ENCODE measurements at regions not wholly inside any gene's neighbourhood (a gene's known extent, or its start where the extent isn't known, plus 50 kb on each side); places are given as distances from the start of the nearest gene placed in this dataset.

GRCh38 chr7:156080596-156080995 lies 268.3 kb upstream of the SHH start:
- TF ChIP-seq POU2F2 (IDR thresholded peaks at IDR 0.05; ENCODE audit: low read depth, low read length), result no peak
- TF ChIP-seq POLR2A (IDR thresholded peaks at IDR 0.05; ENCODE audit: low read depth, low read length), result no peak
- TF ChIP-seq TAF1 (IDR thresholded peaks at IDR 0.05; ENCODE audit: low read depth, low read length), result no peak
- TF ChIP-seq SPI1 (IDR thresholded peaks at IDR 0.05; ENCODE audit: low read depth, low read length), result no peak
- no peak for TF ChIP-seq POLR2AphosphoS5 (IDR thresholded peaks at IDR 0.05; ENCODE audit: low read depth, low read length)
- TF ChIP-seq PAX5 (IDR thresholded peaks at IDR 0.05; ENCODE audit: insufficient read depth, low read length, severe bottlenecking), result no peak
- DNase-seq (ENCODE audit: insufficient read length, low spot score) (no peak), FAIRE-seq (no peak)

- FAIRE-seq (no peak), DNase-seq (ENCODE audit: insufficient read length, low spot score) (no peak)
- TF ChIP-seq POLR2A (IDR thresholded peaks at IDR 0.05; ENCODE audit: low read depth, low read length) (no peak), TAF1 (IDR thresholded peaks at IDR 0.05; ENCODE audit: low read depth, low read length) (no peak), SPI1 (IDR thresholded peaks at IDR 0.05; ENCODE audit: low read depth, low read length) (no peak), POU2F2 (IDR thresholded peaks at IDR 0.05; ENCODE audit: low read depth, low read length) (no peak), PAX5 (IDR thresholded peaks at IDR 0.05; ENCODE audit: insufficient read depth, low read length, severe bottlenecking) (no peak), POLR2AphosphoS5 (IDR thresholded peaks at IDR 0.05; ENCODE audit: low read depth, low read length) (no peak)
Observed at GRCh38 chr7:156080046-156080445, 267.8 kb upstream of the SHH start.

DNA sequence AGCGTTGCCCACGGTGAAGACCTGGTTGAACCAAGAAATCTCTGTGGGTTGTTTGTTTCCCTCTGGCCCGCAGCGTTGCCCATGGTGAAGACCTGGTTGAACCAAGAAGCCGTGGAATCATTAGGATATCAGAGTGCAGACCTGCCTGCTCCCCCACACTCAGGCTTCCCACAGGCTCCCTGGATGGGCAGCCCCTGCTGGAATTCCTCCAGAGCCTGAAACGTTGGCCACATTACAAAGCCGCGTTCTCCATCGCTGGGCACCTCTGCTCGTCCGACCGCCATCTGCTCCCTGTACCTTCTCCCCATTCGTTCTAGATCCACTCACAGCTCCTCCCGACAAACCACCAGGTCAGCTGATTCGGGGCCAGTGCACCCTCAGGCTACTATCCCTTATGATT lies 266.9 kb upstream of the SHH start:
- FAIRE-seq (no peak), DNase-seq (ENCODE audit: insufficient read length, low spot score) (no peak)
- no peak for TF ChIP-seq TAF1 (IDR thresholded peaks at IDR 0.05; ENCODE audit: low read depth, low read length)
- no peak for TF ChIP-seq PAX5 (IDR thresholded peaks at IDR 0.05; ENCODE audit: insufficient read depth, low read length, severe bottlenecking)
- no peak for TF ChIP-seq SPI1 (IDR thresholded peaks at IDR 0.05; ENCODE audit: low read depth, low read length)
- TF ChIP-seq POLR2AphosphoS5 (IDR thresholded peaks at IDR 0.05; ENCODE audit: low read depth, low read length), result no peak
- no peak for TF ChIP-seq POU2F2 (IDR thresholded peaks at IDR 0.05; ENCODE audit: low read depth, low read length)
- no peak for TF ChIP-seq POLR2A (IDR thresholded peaks at IDR 0.05; ENCODE audit: low read depth, low read length)

- TF ChIP-seq POLR2AphosphoS5 (IDR thresholded peaks at IDR 0.05; ENCODE audit: low read depth, low read length) (no peak), SPI1 (IDR thresholded peaks at IDR 0.05; ENCODE audit: low read depth, low read length) (no peak)
- FAIRE-seq, result no peak
- no peak for DNase-seq (ENCODE audit: insufficient read length, low spot score)
Observed at GRCh38 chr7:156074982-156075615, 262.8 kb upstream of the SHH start.

DNA sequence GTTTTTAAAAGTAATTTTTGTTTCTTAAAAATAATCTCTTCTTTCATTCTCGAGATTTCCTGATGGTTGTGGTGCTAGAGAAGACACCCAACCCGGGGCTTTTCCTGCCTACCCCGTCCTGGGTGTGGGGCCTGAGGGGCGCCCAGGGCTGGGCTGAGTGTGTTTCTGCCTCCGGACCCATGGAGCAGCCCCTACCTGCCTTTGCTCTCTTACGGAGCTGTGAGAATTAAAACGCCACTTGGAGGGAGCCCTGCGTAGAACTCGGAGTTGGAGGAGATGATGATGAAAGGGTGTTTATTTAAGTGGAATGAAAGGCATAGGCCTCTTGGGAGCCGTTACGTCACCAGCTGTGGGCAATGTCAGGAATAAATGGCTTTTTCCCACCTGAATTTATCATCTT lies 261.8 kb upstream of the SHH start:
- FAIRE-seq (no peak), DNase-seq (ENCODE audit: insufficient read length, low spot score) (no peak)
- TF ChIP-seq SPI1 (IDR thresholded peaks at IDR 0.05; ENCODE audit: low read depth, low read length), result no peak

DNA sequence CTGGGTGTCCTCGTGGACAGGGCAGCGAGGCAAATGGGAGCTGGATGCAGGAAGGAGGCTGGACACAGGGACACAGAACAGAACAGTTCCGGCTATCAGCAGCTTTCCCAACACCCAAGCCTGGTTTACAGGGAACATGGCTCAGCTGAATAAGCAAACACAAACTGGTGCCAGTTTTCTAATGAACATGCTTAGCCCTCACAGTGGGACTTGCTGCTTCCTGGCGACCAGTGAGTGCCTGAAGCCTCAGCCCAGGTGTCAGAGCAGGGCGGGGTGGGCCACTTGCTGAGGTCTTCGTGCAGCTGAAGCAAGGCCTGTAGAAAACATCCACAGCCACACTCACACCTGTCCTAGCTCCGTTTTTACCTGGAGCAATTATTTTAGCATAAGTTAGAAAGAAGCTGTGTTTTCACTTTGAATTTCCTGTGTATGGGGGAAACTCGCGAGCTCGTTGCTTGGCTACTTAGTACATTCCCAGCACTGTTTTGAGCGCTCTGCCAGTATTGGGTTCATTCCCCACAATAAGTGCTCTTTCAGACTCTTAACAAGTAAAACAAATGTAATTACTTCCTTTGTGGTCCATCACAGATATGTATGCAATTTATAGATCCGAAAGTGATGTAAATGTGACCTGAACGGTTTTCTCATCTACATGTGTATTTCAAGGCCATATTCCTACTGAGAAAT lies 261.2 kb upstream of the SHH start:
- TF ChIP-seq SPI1 (IDR thresholded peaks at IDR 0.05; ENCODE audit: low read depth, low read length) (no peak), PAX5 (IDR thresholded peaks at IDR 0.05; ENCODE audit: insufficient read depth, low read length, severe bottlenecking) (no peak), POLR2A (IDR thresholded peaks at IDR 0.05; ENCODE audit: low read depth, low read length) (no peak), POLR2AphosphoS5 (IDR thresholded peaks at IDR 0.05; ENCODE audit: low read depth, low read length) (no peak), TAF1 (IDR thresholded peaks at IDR 0.05; ENCODE audit: low read depth, low read length) (no peak), POU2F2 (IDR thresholded peaks at IDR 0.05; ENCODE audit: low read depth, low read length) (no peak)

DNA sequence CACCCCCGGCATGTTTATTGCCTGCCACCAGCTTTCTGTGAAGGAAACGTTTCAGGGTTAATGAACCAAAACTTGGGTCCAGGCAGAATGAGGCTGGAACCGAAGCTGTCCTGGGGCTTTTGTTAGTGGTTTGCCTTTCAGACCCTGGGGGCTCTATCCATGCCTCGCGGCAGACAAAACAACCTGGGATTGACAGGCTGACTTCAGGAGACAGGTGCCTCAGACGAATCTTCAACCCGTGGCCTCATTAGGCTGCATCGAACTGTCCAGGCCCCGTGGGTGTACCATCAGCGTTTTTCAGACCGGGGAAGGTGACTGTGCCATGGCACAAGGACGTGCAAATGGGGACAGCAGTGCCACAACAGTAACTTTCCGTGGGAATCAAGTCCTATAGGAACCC lies 259.3 kb upstream of the SHH start:
- TF ChIP-seq POU2F2 (IDR thresholded peaks at IDR 0.05; ENCODE audit: low read depth, low read length) (no peak), POLR2AphosphoS5 (IDR thresholded peaks at IDR 0.05; ENCODE audit: low read depth, low read length) (no peak), TAF1 (IDR thresholded peaks at IDR 0.05; ENCODE audit: low read depth, low read length) (no peak), PAX5 (IDR thresholded peaks at IDR 0.05; ENCODE audit: insufficient read depth, low read length, severe bottlenecking) (no peak), POLR2A (IDR thresholded peaks at IDR 0.05; ENCODE audit: low read depth, low read length) (no peak), SPI1 (IDR thresholded peaks at IDR 0.05; ENCODE audit: low read depth, low read length) (no peak)
- DNase-seq (ENCODE audit: insufficient read length, low spot score), result no peak
- FAIRE-seq, result no peak

More for the DNA sequence above, 261.2 kb upstream of the SHH start:
- no peak for FAIRE-seq
- DNase-seq (ENCODE audit: insufficient read length, low spot score), result no peak

DNA sequence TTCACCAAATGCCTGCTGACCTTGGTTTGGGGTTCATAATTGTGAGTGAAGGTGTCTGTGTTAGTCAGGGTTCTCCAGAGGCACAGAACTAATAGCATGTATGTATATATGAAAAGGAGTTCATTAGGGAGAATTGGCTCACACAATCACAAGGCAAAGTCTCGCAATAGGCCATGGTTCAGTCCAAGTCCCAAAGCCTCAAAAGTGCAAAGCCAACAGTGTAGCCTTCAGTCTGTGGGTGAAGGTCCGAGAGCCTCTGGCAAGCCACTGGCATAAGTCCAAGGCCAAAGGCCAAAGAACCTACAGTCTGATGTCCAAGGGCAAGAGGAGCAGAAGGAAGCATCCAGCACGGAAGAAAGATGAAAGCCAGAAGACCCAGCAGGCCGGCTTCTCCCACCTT lies 257.6 kb upstream of the SHH start:
- FAIRE-seq (no peak), DNase-seq (ENCODE audit: insufficient read length, low spot score) (no peak)
- no peak for TF ChIP-seq POLR2A (IDR thresholded peaks at IDR 0.05; ENCODE audit: low read depth, low read length)

GRCh38 chr7:156067156-156067555 lies 254.9 kb upstream of the SHH start:
- DNase-seq (ENCODE audit: insufficient read length, low spot score), result no peak
- FAIRE-seq, result no peak
- TF ChIP-seq PAX5 (IDR thresholded peaks at IDR 0.05; ENCODE audit: insufficient read depth, low read length, severe bottlenecking), result no peak
- no peak for TF ChIP-seq POLR2AphosphoS5 (IDR thresholded peaks at IDR 0.05; ENCODE audit: low read depth, low read length)
- TF ChIP-seq POU2F2 (IDR thresholded peaks at IDR 0.05; ENCODE audit: low read depth, low read length), result no peak
- no peak for TF ChIP-seq SPI1 (IDR thresholded peaks at IDR 0.05; ENCODE audit: low read depth, low read length)
- no peak for TF ChIP-seq TAF1 (IDR thresholded peaks at IDR 0.05; ENCODE audit: low read depth, low read length)
- TF ChIP-seq POLR2A (IDR thresholded peaks at IDR 0.05; ENCODE audit: low read depth, low read length), result no peak

GRCh38 chr7:156065400-156065799 lies 253.1 kb upstream of the SHH start:
- DNase-seq (ENCODE audit: insufficient read length, low spot score), result no peak
- TF ChIP-seq SPI1 (IDR thresholded peaks at IDR 0.05; ENCODE audit: low read depth, low read length) (no peak), POLR2AphosphoS5 (IDR thresholded peaks at IDR 0.05; ENCODE audit: low read depth, low read length) (no peak), TAF1 (IDR thresholded peaks at IDR 0.05; ENCODE audit: low read depth, low read length) (no peak), PAX5 (IDR thresholded peaks at IDR 0.05; ENCODE audit: insufficient read depth, low read length, severe bottlenecking) (no peak), POLR2A (IDR thresholded peaks at IDR 0.05; ENCODE audit: low read depth, low read length) (no peak), POU2F2 (IDR thresholded peaks at IDR 0.05; ENCODE audit: low read depth, low read length) (no peak)
- no peak for FAIRE-seq
